Caki2 (cell line): ENCODE measurements at regions not wholly inside any gene's neighbourhood (a gene's known extent, or its start where the extent isn't known, plus 50 kb on each side); places are given as distances from the start of the nearest gene placed in this dataset.

ENCODE experiments used
- DNase-seq: peaks from one replicate; pipeline ENCODE4 v3.0.0-alpha.2; 2015; ENCODE audit warnings: low read depth
- in situ Hi-C: cut with HindIII; loops from 2 replicates; pipeline ENCODE4 v1.10.0; 2016; ENCODE audit warnings: low sequenced_read_pairs, low pct_unique_long_range_greater_than_20kb, mixed read lengths

- no peak for DNase-seq
- in situ Hi-C loops, result no loop called here
Observed at GRCh38 chr19:28264556-28264955, 948.4 kb downstream of the UQCRFS1 start.

GRCh38 chr19:28258829-28259228, 954.1 kb downstream of the UQCRFS1 start:
- in situ Hi-C loops, result no loop called here
- DNase-seq, result no peak

GRCh38 chr19:28257396-28257795, 955.6 kb downstream of the UQCRFS1 start:
- DNase-seq, result no peak
- in situ Hi-C loops, result no loop called here

GRCh38 chr19:28247243-28247642, 965.7 kb downstream of the UQCRFS1 start:
- DNase-seq, result no peak
- in situ Hi-C loops, result no loop called here

- no peak for DNase-seq
- in situ Hi-C loops, result no loop called here
Observed at GRCh38 chr19:28245937-28246336, 967.0 kb downstream of the UQCRFS1 start.

- no peak for DNase-seq
- in situ Hi-C loops, result no loop called here
Observed at GRCh38 chr19:28244966-28245365, 968.0 kb downstream of the UQCRFS1 start.

GRCh38 chr19:28242317-28242927, 970.5 kb downstream of the UQCRFS1 start:
- peak; percentile 24 for DNase-seq
- in situ Hi-C loops, result no loop called here

- DNase-seq, result no peak
- in situ Hi-C loops, result no loop called here
Observed at GRCh38 chr19:28239270-28239669, 973.7 kb downstream of the UQCRFS1 start.

- in situ Hi-C loops, result no loop called here
- DNase-seq, result no peak
Observed at GRCh38 chr19:28238270-28238820, 974.6 kb downstream of the UQCRFS1 start.

GRCh38 chr19:28235606-28236125, 977.3 kb downstream of the UQCRFS1 start:
- no peak for DNase-seq
- in situ Hi-C loops, result no loop called here

GRCh38 chr19:28234637-28235036, 978.3 kb downstream of the UQCRFS1 start:
- DNase-seq, result peak; percentile 8
- in situ Hi-C loops, result no loop called here

GRCh38 chr19:28228854-28229253, 984.1 kb downstream of the UQCRFS1 start:
- in situ Hi-C loops, result no loop called here
- no peak for DNase-seq

- DNase-seq, result peak; percentile 41
- in situ Hi-C loops, result no loop called here
Observed at GRCh38 chr19:28224441-28224840, 988.5 kb downstream of the UQCRFS1 start.

- in situ Hi-C loops, result no loop called here
- DNase-seq, result no peak
Observed at GRCh38 chr19:28221736-28222135, 991.2 kb downstream of the UQCRFS1 start.

GRCh38 chr19:28218728-28219127, 994.2 kb downstream of the UQCRFS1 start:
- in situ Hi-C loops, result no loop called here
- no peak for DNase-seq

GRCh38 chr19:28217022-28217421, 995.9 kb downstream of the UQCRFS1 start:
- in situ Hi-C loops, result no loop called here
- no peak for DNase-seq

GRCh38 chr19:28213470-28214082, 999.4 kb downstream of the UQCRFS1 start:
- peak; percentile 82 for DNase-seq
- in situ Hi-C loops, result no loop called here

- DNase-seq, result no peak
- in situ Hi-C loops, result no loop called here
Observed at GRCh38 chr19:28210886-28211285, 1002.1 kb downstream of the UQCRFS1 start.

- no peak for DNase-seq
- in situ Hi-C loops, result no loop called here
Observed at GRCh38 chr19:28208745-28209144, 1004.2 kb downstream of the UQCRFS1 start.

- in situ Hi-C loops, result no loop called here
- no peak for DNase-seq
Observed at GRCh38 chr19:28207244-28207643, 1005.7 kb downstream of the UQCRFS1 start.
